SH-SY5Y (cell line): ENCODE measurements at regions not wholly inside any gene's neighbourhood (a gene's known extent, or its start where the extent isn't known, plus 50 kb on each side); places are given as distances from the start of the nearest gene placed in this dataset.
A peak's percentile ranks its signal among the peaks of the same experiment; 100 is the strongest.

Experiments
- GATA2 ChIP-seq: IDR thresholded peaks from 2 replicates; pipeline ENCODE4 v1.6.1; 2011; ENCODE audit warnings: mild to moderate bottlenecking, low read depth, low read length
- GATA3 ChIP-seq: IDR thresholded peaks from 2 replicates; pipeline ENCODE4 v1.6.1; 2011; ENCODE audit warnings: low read depth, mild to moderate bottlenecking, low read length, moderate library complexity

DNA sequence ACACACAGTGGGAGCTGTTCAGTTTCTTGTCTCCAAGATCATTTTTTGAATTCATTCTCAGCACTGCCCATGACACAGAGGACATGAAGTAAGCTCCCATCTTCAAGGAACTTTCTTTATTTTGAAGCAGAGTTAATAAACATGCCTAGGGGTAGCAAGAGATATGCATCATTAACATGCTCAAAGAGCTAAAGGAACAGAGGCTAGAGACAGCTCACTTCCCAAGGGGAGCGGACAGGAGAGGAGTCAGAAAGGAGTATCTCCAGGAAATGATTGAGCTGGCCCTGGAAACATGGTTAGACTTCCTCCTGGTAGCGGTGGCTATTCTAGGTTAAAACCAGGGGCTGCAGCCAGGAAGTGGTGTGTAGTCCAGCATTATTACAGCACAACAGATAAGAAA lies 135.9 kb downstream of the GPAM start:
- TF ChIP-seq GATA2 (no peak), GATA3 (no peak)

DNA sequence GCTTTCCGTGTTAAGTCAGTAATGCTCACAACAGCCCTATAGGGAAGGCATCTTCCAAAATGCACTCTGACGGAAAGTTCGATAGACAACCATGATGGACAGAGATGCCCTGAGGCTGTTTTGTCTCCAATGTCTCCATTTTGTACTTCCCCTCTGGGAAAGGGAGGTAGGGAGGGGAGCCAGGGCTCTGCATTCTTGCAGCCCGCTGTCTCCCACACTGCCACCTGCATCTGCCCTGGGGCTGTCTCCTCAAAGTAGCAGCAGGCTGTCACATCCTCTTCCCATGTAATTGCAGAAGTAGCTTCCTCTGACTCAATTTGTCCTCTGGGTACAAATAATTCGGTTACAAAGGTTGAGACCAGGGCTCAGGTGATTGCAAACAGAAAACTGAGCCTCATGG lies 131.4 kb downstream of the GPAM start:
- TF ChIP-seq GATA3: no peak
- TF ChIP-seq GATA2: no peak

DNA sequence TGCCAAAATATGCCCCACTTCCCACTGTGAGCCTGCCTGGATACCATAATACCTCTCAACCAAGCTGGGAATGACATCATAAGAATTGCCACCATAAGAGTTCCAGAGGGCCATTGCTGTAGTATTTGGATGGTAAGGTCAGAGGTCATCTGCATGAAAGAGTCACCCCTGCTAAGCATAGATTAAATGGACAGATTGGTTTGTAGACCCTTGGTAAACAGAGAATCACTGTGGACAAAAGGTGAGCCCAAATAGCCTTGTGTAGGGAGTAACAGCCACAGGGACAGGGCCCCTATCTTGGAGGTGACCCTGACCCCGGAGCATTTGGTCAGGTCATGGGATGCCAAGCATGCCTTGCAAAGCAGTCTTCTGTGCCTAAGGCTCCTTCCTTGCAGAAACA lies 129.7 kb downstream of the GPAM start:
- TF ChIP-seq GATA3 (no peak), GATA2 (no peak)

DNA sequence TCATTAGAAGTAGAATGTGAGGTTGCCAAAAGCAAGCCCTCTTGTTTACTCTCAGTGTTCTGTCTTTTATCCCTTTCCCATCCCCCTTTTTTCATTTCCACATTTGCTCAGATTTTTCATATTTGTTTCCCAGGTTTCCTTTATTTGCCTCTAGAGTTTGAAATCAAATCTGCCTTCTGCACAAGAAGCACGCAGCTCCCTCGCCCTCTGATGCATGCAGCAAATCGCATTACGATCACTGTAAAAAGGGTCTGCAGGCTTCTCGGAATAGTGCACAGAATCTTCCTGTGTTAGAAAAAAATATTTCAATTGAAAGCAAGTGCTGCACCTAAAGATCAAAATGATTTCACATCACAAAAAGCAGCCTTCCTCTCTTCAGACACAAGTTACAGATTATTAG lies 129.0 kb downstream of the GPAM start:
- TF ChIP-seq GATA3: no peak

DNA sequence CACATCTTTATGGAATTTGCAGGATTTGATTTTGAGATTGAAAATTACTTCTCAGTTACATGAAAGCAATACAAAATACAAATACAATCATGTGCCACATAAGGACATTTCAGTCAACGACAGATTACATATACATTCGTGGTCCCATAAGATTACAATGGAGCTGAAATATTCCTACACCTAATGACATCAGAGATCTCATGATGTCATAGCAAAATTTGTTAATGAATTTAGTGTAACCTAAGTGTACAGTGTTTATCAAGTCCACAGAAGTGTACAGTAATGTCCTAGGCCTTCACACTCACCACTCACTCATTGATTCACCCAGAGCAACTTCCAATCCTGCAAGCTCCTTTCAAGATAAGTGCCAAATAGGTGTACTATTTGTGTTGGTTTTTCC lies 126.5 kb downstream of the GPAM start:
- no peak for TF ChIP-seq GATA2
- no peak for TF ChIP-seq GATA3

DNA sequence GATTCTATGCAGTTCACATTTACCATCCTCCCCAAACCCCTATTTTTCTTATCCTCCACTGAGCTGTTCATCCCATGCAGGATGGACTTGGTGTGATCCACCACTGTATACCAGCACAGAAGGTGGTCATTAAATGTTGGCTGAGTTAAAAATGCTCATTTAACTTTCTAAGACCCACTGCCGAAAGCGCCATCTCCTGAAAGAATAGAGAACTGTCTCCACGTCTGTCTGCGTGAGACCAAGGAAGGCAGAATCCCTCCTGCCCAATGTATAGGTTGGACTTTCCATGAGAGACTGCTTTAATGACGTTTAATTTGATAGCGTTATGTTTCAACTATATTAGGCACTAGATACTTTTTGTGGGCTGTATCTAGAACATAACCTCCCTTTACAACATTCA lies 124.3 kb downstream of the GPAM start:
- no peak for TF ChIP-seq GATA3
- TF ChIP-seq GATA2: no peak

DNA sequence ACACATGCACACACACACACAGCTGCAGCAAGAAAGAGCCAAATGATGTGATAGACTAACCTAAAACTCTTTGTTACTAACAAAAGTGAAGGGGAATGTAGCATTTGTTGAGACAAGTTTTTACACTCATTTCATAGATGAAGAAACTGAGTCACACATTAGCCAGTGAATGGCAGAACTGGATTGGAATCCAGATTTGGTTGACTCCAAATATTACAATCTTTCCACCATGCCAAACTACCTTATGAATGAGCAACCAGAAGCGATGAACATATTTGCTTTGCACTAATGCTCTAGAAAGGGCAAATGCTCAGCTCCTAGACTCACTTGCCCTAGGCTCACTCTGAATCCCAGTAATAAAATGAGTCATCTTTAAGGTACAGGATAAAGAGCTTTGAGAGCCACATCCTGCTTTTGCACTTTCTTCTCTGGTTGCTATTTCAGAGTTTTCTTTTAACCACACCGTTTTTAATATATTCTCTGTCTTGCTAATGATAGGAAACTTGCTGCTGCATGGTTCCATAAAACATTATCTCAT lies 111.9 kb downstream of the GPAM start:
- TF ChIP-seq GATA3 (no peak), GATA2 (no peak)

DNA sequence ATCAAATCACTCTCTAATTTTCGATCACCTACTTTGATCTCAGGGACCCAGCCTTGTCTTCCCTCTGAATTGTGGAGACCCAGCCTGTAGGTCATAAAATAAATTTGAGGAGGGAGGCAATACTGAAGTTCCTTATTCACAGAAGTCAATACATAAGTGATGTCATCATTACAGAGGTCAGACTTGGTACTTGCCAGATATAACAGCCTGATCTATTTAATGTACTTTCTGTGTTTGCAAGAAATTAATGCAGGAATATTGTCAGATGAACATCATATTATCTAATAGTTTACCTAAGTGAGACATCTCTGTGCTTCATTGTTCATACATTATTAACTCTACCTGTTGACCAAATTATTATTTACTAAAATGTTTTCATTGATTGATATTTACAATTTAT lies 105.6 kb downstream of the GPAM start:
- no peak for TF ChIP-seq GATA2
- TF ChIP-seq GATA3: no peak

DNA sequence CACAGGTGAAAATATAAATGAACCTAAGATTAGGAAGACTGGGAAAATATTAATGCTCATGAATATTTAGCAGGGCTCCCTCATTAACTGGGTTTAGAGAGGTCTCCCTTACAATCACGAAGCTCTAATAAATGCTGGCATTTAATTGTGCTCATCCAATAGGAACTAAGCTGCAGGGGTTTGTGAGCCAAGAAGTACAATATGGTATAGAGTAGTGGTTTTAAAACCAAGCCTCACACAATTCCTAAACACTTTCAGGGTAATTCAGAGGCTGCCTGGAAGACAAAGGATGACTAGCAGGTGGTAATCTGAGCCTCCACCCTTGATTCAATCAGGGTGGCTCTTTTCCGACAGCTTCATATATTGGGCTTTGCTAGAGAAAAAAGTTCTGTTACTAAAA lies 103.3 kb downstream of the GPAM start:
- TF ChIP-seq GATA2 (no peak), GATA3 (no peak)

DNA sequence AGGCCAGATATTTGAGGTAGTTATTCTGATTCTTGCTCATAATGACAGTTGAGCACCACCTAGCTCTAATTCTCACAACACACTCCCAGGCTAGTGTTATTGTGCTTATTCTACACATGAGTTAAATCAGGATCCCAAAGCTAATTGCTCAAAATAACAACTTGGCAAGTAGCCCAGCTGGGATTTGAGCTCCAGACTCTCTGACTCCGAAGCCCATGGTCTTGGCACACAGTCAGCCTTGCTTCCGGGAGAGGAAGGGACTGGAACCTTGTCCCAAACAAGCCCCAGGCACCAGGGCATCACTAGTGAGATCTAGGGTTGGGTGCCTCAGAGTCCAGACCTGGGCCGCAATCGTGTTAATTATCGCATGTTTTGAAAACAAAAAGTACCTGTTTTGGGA lies 101.4 kb downstream of the GPAM start:
- TF ChIP-seq GATA2: 0 out of 2 replicates have a peak, but pooled peaks have one; percentile 22
- TF ChIP-seq GATA3: no peak

DNA sequence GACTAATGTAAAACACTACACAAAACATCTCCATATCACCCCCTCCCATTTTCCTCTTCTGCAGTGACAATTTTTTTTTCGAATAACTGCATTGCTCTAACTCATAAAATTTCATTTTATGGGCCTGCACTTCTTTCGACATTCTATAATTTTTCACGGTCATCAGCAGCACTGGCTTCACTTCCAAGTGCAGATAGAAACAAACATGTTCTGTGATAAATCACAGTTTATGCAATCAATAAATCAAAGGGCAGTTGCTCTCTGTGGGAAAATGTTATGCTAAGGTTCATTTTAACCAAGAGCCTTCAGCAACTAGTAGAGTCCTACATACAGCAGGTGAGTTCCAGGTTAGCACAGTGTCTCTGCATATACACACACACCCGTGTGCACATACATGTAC lies 100.1 kb downstream of the GPAM start:
- no peak for TF ChIP-seq GATA2
- TF ChIP-seq GATA3: no peak

DNA sequence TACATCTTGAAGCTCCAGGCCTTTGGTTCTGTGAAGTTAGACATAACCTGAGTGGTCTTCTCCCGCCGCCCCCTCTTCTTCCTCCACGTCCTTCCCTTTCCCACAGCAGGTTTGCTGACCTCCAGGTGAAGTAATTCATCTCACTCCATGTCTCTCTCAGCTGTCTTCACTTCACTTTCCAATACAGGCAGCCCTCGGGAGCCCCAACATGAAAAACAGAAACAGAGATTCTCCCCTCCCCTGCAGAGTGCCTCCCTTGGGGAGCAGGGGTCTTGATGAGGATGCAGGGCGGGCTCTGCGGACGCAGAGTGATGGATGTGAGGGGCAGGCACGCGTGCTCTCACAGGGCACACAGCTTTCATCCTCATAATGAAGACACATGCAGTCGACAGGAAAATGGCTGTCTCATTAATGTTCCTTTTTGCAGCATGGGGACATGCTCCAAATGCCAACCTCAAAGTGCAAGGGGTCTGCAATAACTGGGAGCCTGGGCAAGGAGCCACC lies 95.6 kb downstream of the GPAM start:
- TF ChIP-seq GATA3: no peak
- no peak for TF ChIP-seq GATA2

DNA sequence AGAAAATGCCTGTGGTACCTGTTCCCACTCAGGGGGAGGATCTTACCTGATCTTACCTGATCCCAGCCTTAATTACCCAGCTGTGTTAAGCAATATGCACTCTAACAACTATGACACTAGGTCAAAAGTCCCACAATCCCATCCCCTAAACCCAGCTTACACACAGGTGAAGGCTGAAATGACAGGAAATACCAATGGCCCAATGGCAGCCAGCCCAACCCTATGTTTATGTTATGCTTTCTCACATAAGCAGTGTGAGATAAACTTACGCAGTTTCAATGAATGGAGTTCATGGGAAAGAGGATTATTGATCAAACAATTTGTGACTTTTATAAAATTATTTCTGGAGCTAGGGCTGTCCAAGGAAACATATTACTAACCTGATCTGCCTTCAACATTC lies 91.9 kb downstream of the GPAM start:
- TF ChIP-seq GATA3 (no peak), GATA2 (no peak)

DNA sequence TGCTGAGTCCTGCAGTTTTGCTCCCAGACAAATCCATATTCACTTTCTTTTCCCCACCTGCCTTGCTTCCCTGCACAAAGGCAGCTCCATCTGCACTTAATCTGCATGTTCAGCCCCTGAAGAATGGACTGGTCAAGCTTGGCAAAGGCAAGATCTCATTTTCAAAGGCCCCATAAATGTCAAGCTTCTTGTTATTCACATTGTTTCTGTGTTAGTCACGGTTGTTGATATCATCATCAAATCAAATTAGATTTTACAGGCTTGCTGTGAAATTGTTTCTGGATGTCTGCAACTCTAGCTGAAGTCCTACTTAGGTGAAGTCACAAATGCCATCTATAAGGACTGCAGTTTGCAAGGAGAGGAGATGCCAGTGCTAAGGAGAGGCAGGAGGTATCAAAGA lies 91.0 kb downstream of the GPAM start:
- TF ChIP-seq GATA2: no peak
- TF ChIP-seq GATA3: no peak

DNA sequence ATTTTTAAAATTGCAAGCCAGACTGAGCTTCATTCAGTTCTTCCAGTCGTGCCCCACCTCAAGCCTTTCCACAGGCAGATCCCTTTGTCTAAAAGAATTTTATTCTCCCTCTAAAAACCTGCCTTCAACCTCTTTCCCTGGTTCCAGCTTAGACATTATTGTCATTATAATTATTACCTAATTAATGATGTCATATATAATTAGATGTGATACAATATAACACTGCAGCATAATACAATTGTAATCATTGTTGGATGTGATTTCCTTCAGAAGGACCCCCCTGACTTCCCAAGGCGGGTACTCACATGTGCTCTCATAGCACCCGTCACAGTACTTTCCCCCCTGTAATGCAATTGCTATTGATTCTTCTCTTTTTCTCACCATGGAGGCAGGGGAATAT lies 88.6 kb downstream of the GPAM start:
- TF ChIP-seq GATA2: no peak

DNA sequence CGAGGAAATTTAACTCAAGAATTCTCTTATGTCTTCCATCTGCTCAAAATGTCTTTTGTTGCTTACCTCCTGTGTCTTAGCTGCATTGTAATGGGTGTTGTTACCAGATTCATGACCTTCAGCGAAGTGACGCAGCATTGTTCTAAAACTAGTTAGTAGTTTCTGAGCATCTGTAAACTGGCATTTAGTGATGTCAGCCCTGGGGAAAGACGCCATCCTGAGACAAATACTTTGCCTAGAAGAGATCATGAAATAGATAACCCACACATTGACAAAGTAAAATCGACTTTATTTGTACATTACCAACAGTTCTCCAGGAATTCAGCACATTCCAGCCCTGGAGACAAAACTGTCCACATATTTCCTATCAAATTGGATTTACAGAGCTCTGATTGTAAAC lies 87.8 kb downstream of the GPAM start:
- no peak; the same call in 1 of the 2 replicates for TF ChIP-seq GATA2
- no peak for TF ChIP-seq GATA3
